ENCODE measurements at regions not wholly inside any gene's neighbourhood (a gene's known extent, or its start where the extent isn't known, plus 50 kb on each side); places are given as distances from the start of the nearest gene placed in this dataset.
A peak's percentile ranks its signal among the peaks of the same experiment; 100 is the strongest.

DNA sequence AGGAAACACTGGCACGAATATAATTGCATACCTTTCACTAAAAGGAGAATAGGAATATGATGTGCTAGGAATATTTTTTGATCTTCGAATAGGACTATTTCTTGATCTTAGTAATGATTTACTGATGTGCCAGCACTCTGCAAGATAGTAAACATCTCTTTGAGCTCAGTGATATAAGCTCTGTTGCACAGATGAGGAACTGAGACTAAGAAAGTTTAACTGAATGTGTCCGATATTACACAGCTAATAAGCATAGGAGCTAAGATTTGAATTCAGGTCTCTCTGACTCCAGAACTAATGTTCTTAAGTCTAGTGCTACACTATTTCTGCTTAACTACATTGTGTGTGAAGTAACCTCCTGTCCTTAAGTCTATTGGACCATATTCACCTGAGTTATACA lies 98.4 kb upstream of the PTPRZ1 start:
- no peak for DNase-seq (ENCODE audit: low read depth)
- TF ChIP-seq, protein P1, sequence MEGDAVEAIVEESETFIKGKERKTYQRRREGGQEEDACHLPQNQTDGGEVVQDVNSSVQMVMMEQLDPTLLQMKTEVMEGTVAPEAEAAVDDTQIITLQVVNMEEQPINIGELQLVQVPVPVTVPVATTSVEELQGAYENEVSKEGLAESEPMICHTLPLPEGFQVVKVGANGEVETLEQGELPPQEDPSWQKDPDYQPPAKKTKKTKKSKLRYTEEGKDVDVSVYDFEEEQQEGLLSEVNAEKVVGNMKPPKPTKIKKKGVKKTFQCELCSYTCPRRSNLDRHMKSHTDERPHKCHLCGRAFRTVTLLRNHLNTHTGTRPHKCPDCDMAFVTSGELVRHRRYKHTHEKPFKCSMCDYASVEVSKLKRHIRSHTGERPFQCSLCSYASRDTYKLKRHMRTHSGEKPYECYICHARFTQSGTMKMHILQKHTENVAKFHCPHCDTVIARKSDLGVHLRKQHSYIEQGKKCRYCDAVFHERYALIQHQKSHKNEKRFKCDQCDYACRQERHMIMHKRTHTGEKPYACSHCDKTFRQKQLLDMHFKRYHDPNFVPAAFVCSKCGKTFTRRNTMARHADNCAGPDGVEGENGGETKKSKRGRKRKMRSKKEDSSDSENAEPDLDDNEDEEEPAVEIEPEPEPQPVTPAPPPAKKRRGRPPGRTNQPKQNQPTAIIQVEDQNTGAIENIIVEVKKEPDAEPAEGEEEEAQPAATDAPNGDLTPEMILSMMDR (IDR thresholded peaks at IDR 0.05; ENCODE audit: control insufficient read depth, extremely low read depth, insufficient read depth) = no peak
- no peak overlapping the region for H3K4me3 ChIP-seq (ENCODE audit: low read depth, low read length)

DNA sequence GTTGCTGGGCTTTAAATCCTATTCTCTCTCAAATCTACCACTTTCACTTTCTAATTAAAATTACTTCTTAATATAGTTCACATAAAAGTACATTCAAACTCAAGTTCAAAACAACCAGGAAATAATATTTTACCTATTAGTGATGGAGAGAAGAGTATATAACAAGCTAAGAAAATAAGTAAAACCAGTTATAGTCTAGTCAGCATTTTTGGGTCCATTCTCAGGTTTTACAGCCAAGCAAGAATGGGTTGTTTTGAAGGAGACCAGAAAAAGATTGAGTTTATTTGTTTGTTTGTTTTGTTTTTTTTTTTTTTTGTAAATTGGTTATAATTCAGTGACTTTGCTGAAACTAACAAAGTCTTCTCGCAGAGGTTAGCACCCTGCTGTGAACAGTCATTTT lies 106.3 kb upstream of the PTPRZ1 start:
- no peak for DNase-seq (ENCODE audit: low read depth)
- H3K4me3 ChIP-seq (ENCODE audit: low read depth, low read length) = no peak overlapping the region
- TF ChIP-seq, protein P1 (IDR thresholded peaks at IDR 0.05; ENCODE audit: control insufficient read depth, extremely low read depth, insufficient read depth) = no peak

DNA sequence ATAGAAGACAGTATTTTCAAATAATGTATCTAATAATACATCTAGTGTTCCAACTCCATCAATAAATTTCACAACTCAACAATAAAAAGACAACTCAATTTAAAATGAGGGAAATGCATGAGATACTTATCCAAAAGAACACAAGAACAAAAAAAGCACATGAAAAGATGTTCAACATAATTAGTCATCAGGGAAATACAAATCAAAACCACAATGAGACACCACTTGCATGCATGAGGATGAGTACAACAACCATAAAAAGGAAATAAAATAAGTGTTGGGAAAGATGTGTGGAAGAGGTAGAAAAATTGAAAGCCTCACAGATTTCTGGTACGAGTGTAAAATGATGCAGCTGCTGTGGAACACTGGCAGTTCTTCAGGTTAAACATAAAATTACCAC lies 111.6 kb upstream of the PTPRZ1 start:
- TF ChIP-seq, protein P1 (IDR thresholded peaks at IDR 0.05; ENCODE audit: control insufficient read depth, extremely low read depth, insufficient read depth) = no peak
- no peak overlapping the region for H3K4me3 ChIP-seq (ENCODE audit: low read depth, low read length)
- DNase-seq (ENCODE audit: low read depth) = no peak

DNA sequence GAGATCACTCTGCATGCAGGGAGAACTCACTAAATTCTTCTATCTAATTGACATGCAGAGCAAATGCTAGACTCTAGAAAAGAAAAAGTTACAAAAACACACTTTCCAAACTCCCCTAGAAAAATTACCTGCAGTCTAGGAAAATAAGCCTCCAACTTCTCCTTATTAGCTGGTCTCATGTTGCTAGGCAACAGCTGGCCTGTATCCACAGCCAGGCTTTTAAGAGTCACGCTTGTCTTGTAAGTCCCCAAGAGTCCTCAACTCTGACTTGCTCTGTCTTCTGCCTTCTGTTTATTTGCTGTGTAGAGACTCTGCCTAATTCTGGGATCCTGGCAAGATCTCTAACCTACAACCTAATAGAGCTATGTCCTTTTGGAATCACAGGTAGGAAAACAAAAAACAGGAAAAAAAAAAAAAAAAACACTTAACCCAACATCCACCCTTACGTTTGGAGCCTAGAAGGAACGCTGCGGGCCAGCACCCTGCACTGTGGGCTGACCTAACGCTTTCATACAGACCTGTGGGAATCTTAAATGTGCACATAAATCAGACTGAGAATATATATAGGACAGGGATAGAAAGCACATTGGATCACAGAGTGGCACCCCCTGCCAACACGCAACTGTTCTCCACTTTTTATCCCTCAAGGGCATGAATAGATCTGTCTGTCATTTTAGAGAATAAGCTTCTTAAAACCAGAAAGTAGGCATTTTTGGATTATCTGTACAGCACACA lies 117.0 kb upstream of the PTPRZ1 start:
- no peak overlapping the region for H3K4me3 ChIP-seq (ENCODE audit: low read depth, low read length)
- TF ChIP-seq, protein P1 (IDR thresholded peaks at IDR 0.05; ENCODE audit: control insufficient read depth, extremely low read depth, insufficient read depth) = no peak
- DNase-seq (ENCODE audit: low read depth) = no peak

DNA sequence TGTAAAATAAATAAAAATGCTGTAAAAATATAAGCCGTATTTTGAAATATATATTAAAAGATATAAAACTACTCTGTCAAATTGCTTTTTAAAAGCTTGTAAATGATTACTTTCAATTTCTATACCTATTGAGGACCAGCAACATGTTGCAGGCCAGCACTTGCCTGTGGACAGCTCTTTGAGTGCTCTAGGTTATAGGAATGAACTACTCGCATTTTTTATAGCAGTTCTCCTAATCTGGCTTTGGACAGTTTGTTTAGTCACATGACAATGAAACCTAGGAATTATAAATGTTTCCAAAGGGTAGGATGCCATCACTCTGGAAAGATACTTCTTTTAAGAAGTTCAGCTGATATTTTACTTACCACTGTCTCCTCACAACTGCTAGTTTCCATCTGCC lies 117.7 kb upstream of the PTPRZ1 start:
- TF ChIP-seq, protein P1 (IDR thresholded peaks at IDR 0.05; ENCODE audit: control insufficient read depth, extremely low read depth, insufficient read depth) = no peak
- H3K4me3 ChIP-seq (ENCODE audit: low read depth, low read length) = no peak overlapping the region
- no peak for DNase-seq (ENCODE audit: low read depth)

DNA sequence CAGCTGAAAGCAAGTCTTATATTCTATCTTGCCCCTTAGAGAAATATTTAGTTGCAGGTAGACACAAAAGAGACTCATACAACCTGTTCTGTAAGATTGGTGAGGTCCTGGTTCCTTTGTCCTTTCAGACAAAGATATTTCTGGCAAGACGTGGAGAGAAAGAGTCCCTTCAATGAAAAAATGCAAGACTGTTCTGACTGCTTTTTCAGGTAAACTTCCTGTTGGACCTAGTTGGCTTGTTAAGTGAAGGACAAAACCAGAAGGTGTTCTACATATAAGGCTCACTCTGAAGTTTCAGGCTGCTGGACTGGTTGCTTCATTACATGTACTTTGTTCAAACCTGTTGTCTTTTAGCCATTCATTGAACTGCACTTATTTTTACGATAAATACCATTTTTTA lies 119.0 kb upstream of the PTPRZ1 start:
- TF ChIP-seq, protein P1 (IDR thresholded peaks at IDR 0.05; ENCODE audit: control insufficient read depth, extremely low read depth, insufficient read depth) = no peak

DNA sequence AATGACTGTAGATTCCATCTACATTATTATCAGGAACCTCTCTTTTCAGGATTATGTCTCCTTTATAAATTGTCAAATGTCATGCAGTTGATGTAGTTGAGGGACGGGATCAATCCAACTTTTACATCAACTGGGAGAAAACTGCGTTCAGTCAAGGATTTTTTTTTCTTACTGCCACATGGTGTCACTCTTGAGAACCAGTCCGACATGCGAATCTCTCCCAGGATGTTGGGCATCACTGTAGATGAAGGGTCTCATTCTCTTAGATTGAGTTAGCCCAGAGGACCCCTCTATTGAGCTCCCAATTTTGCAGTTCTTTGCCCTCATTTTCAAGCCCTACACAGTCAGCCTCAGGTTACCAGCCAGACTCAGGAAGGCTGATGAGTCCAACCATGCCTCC lies 120.3 kb upstream of the PTPRZ1 start:
- no peak for DNase-seq (ENCODE audit: low read depth)
- H3K4me3 ChIP-seq (ENCODE audit: low read depth, low read length) = no peak overlapping the region
- TF ChIP-seq, protein P1 (IDR thresholded peaks at IDR 0.05; ENCODE audit: control insufficient read depth, extremely low read depth, insufficient read depth) = peak; percentile 62

More for the DNA sequence above, 119.0 kb upstream of the PTPRZ1 start:
- DNase-seq (ENCODE audit: low read depth) = no peak
- no peak overlapping the region for H3K4me3 ChIP-seq (ENCODE audit: low read depth, low read length)
